GM19455 (cell line): ENCODE measurements at regions not wholly inside any gene's neighbourhood (a gene's known extent, or its start where the extent isn't known, plus 50 kb on each side); places are given as distances from the start of the nearest gene placed in this dataset.

Experiments used
- ATAC-seq: cut with Tn5 transposase; IDR thresholded peaks from one replicate; pipeline ENCODE4 v1.9.1; 2021; ENCODE audit not compliant: unreplicated experiment

DNA sequence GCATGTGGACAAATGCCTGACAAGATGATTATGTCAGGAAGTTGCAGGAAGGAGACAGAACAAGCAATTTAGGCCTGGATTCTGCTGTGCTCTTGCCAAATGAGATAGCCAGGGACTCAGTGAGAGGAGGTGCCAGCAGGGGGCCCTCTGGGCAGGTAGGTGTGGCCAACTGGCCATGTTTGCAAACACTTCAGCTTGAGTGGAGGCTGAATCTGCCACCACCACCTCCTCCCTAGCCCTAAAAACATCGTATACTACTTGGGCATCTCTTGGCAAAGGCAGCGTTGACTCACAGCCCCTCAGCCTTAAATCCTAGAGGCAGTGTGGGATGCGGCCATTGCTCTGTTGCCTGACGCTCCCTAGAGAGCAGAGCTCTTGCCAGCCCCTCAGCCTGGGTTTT lies 95.1 kb upstream of the PLET1 start:
- ATAC-seq: no peak

DNA sequence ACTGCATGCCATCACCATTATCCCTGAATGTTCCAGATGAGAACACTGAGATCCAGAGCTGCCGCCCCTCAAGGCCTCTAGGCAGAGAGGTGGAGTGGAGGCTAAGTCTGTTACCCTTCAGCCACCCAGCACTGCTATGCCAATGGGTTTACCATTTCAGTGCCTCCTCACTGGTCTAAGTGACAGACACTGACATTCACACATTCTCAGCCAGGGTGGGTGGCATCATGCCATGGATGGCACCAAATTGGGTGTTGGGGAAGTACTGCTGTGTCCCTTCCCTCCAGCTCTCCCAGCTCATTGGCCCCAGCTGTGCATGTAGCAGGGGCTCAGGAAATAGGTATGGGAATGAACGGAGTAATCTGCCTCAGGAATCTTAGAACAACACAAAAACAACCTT lies 96.8 kb upstream of the PLET1 start:
- ATAC-seq: no peak

DNA sequence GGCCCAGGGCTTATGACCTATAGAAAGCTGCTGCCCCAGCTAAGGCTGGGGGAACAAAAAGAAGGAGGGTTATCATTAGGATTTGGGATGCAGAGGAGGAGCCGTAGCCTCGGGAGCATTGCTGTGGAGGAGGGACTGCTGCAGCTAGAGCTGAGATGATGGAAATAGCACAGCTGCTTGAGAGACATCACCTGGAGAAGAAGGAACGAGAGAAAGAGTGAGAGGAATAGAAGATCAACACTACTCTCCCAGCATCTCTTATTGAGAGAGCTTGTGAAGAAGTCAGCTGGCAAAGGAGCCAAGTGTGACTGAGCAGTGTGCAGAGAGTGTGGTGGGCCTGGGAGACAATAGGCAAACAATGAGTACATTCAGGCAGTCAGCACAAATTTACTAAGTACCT lies 100.7 kb upstream of the PLET1 start:
- ATAC-seq: no peak

DNA sequence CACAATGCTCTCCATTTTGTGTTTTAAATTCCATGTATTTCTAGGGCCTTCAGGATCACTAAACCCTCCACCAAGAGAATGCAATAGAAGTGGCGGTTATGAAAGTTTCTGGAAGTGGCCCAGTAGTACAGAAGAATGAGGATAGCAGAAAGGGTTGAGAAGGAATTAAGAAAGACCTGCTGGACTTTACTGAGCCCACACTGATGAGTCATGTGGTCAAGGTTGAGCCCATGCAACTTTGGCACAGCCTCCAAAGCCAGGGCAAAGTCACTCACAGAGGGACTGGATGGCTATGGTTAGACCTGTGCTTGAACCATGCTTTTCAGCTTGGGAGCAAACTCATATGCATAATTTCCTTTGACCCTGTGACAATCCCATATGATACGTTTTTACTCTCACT lies 102.9 kb upstream of the PLET1 start:
- no peak for ATAC-seq

DNA sequence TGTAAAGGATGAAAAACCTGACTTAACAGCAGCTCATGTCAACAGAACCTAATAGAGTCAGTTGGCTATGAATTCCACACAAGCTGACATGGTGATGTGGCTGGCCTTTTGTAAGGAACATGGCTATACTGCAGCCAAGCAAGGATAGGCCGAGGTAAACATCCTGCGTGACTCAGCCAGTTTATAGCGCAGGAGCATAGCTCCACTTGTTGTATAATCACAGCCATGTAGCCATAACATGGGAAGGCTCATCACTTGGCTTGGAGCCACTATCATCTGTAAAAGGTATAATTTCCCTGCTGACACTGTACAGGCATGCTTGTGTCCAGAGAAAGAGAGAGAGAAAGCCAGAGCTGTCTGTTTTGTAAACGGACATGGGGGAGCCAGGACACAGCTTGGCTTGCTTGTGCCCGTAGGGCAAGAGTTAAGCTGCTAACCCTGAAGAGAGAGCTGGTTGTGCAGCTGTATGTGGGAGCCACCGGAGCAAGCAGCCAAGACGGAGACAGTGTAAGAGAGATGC lies 104.4 kb upstream of the PLET1 start:
- ATAC-seq: no peak

DNA sequence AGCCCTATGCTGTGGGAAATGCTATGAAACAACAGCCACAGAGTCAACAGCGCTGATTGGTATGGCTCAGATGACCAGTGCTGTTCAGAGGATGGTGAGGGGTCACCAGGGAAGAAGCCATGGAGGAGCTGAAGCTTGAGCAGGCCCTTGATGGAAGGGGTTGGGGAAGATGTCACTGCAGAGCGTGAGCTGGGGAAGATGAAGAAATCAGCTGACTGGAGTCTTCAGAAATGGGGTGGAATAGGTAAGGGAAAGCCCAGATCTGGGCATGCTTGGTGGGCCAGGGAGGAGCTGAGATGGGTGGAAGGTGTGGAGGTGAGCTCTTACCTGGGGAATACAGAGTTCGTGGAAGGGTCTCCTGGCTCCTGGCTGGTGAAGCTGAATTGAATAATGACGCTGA lies 105.4 kb upstream of the PLET1 start:
- no peak for ATAC-seq

DNA sequence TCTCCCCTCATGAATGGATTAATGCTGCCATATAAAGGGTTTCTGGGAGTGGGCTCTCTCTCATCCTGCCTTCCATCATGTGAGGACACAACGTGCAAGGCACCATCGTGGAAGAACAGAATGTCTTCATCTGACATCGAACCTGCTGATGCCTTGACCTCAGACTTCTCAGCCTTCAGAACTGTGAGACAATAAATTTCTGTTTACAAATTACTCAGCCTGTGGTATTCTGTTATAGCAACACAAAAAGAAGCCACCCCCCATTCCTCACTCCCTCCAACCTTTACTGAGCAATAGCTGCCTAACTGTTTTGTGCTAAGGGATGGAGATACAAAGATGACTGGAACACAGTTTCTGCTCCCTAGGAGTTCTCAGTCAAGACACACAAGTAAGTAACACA lies 106.1 kb upstream of the PLET1 start:
- ATAC-seq: no peak

DNA sequence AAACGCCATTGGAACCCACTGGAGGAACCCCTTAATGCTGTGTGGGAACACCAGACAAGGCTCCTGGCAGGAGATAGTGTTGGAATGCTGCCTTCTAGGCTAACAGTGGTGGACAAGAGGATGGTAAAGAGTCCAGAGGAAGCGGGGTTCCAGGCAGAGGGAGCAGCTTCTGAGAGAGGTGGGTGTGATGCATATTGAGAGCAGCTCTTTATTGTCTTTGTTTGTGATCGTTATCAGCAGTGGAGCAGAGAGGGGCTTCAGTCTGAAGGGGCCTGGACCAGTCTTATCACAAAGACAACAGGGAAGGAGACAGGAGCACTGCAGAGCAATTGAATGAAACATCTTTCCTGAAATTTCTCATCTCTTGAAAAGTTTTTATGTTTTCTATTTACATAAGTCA lies 106.8 kb upstream of the PLET1 start:
- ATAC-seq: no peak

DNA sequence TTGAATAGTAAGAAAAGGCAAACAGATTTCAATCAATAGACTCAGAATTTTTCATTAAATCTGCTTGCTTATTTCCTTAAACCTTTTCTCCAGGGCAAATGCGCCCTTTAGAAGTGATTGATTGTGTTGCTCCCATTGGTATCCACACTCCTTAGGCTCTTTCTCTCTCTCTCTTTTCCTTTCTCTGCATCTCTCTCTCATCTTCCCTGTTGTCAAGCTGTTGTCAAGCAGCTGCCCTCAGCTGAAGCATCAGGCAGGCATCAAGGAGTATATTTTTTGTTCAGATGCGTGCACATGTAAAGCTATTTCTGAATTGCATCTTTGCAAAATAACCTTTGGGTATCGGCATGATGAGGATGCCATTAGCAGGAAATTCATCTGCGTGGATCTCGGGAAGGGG lies 107.2 kb upstream of the PLET1 start:
- ATAC-seq: no peak

DNA sequence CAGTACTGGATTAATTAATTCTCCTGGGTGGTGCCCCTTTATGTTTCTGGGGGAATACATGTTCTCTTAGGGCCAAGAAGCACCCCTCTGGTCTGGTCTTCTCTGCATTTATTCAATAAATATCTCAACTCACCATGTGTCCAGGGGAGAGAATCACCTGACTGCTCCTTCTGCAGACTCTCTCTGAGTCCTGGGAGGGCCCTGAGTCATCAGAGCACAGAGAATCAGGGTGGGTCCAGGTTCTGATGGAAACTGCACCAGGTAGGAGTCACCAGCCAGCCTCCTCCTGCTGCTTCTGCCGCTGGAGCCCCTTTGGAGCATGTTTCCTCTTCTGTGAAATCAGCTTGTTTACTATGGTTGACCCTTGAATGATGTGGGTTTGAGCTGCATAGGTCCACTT lies 107.7 kb upstream of the PLET1 start:
- no peak for ATAC-seq

DNA sequence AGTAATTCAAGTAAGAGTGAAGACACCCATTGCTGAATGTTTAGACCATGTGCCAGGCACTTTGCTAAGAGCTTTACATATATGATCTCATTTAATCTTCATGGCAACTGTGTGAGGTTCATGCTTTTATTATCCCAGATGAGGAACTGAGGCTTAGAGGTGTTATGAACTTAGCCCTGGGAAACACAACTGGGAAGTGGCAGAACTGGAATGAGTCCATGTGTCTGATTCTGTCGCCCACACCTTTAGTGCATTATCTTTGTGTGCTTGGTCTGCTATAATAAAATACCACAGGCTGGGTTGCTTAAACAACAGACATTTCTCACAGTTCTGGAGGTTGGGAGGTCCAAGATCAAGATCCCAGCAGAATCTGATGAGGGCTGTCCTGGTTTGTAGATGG lies 108.7 kb upstream of the PLET1 start:
- no peak for ATAC-seq

DNA sequence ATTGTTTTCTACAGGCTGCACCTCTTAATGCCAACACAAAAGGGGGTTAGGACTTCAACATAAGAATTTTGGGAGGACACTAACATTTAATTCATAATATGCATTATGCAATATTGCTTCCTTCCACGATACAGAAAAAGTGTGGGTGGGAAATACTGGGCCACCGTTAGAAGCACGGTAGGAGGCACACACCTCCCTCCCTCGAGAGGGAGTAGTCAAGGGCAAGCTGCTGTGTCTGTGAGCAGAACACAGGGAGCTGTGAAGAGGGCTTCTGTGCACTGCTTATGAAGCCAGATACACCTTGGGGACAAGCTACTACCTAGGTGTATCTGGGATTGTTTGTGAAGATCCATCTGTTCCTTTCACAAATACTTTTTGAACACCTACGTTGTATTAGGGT lies 109.3 kb upstream of the PLET1 start:
- ATAC-seq: no peak

DNA sequence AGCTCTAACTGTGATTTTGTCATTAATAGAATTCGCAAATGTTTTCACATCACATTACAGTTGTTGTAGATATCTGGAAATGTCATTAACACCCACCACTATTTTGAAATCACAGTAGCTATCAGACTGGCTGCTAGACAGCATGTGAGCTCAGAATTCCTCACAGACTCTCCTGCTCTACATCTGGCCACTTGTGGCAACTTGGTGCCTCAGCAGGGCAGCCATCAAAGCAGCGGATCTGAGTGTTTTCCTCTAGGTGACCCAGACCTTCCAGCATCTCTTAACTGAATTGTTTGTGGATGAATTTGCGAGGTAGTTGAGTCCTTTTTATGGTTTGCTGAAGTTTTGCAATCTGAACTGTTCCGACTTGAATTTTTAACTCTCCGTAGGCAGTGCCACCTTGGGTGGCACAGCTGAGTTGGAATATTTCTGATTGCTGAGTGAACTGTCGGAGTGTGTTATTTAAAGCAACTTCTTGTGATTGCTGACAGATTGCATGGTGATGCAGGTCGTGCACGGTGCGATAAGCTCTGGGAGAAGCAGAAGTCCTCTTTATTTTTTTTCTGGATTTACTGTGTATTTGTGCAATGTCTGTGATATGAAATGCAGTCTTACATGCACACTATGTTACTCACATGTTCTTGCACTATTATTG lies 114.0 kb upstream of the PLET1 start:
- ATAC-seq: no peak

DNA sequence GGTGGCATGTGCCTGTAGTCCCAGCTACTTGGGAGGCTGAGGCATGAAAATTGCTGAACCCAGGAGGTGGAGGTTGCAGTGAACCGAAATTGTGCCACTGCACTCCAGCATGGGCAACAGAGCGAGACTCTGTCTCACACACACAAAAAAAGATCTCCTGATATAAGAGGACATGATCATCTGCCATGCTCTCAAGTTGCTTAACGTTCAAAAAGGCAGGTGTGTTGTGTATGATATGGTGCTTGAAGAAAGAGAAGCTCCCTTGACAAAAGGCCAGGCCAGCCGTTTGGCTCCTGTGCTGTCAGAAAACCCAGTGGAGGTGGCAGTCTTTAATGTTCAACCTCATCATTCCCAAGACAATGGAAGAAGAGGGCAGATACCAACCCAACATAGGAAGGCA lies 117.3 kb upstream of the PLET1 start:
- ATAC-seq: no peak

DNA sequence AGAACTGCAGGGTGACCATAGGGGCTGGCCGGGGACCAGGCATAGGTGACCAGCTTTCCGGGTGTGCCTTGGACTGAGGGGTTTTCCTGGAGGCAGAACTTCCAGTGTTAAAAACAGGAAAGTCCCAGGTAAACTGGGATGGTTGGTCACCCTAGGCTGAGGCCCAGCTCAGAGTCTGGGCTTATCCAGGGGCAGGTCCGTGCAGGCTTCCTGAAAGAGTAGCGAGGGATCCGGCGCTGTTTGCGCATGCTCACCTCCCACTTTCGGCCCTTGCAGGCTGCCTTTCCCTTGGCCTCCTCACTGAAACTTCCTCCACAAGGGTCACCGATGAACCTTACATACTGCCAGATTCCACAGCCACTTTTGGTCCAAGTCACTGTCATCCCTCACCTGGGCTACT lies 119.8 kb upstream of the PLET1 start:
- ATAC-seq: no peak

DNA sequence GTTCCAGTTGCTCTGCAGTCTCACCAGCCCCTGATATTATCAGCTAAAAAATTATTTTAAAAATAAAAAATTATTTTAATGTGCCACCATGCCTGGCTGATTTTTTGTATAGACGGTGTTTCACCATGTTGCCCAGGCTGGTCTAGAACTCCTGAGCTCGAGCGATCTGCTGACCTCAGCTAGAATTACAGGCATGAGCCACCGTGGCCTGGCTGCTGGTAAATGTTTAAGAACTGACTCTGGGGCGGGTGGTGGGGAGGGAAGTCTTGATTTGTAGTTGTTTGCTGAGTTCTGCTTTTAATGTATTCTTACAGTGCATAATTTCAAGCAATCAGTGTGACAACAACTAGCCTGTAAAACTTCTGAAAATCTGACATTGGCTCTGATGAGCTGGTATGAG lies 120.9 kb upstream of the PLET1 start:
- no peak for ATAC-seq

DNA sequence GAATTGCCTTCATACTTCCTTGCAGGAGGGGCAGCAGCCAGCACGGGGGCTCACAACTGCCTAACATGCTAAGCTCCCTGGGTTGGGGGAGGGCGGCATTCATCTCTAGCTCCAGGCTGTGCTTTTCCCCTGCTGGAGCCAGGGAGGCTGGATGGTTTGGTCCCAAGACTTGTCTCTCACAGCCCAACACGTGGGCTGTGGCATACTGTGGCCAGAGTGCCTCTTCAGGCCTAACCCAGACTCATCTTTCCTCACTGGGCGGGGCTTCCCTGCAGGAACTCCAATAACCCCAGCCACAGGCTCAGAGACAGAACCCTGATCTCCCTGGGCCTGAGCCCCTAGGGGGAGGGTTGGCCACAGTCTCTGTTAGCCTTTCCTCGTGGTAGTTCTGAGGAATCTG lies 121.9 kb upstream of the PLET1 start:
- ATAC-seq: no peak

DNA sequence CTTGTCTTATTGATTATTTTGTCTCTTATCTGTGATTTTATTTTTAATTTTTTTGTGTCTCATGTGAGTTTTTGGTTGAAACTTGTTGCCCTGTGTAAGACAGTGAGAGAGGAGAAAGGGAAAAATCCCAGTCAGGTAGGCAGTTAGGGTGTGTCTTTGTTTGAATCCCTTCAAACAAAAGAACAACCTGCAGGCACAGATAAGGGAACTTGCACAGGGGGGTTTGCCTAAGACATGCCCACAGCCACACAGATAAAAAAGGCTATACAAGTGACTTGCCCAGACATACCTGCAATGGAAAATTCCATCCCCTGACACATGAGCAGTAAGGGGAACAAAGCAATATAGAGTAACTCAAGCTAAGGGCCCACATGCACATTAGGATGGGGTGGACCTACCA lies 127.8 kb upstream of the PLET1 start:
- ATAC-seq: no peak

DNA sequence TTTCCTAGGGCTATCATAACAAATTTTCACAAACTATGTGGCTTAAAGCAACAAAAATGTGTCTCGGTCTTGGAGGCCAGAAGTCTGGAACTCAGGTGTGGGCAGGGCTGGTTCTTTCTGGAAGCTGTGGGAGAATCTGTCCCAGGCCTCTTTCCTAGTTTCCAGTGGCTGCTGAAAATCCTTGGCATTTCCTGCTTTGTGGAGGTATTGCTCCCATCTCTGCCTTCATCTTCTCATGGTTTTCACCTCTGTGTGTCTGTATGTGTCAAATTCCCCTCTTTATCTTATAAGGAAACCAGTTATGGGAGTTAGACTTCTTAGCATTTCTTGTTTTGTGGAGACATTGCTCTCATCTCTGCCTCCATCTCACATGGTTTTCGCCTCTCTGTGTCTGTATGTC lies 130.4 kb upstream of the PLET1 start:
- ATAC-seq: no peak

DNA sequence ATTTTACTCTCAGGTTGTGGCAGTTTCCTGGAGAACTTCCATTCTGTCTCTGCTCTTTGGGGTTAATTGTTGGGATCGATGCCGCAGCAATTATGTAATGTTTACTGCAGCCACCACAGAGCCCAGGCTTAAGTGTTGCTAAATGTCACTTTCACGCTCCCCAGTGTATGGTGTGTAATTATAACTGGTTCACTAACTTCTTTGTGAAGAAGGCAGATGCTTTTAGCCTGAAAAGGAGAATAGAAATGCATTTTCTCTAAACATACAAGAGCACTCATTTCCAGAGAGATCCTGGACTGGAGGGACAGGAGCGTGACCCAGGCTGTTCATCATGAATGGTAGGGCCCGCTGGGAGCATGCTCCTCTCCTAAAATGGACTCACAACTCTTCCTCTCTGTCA lies 132.2 kb upstream of the PLET1 start:
- ATAC-seq: no peak

DNA sequence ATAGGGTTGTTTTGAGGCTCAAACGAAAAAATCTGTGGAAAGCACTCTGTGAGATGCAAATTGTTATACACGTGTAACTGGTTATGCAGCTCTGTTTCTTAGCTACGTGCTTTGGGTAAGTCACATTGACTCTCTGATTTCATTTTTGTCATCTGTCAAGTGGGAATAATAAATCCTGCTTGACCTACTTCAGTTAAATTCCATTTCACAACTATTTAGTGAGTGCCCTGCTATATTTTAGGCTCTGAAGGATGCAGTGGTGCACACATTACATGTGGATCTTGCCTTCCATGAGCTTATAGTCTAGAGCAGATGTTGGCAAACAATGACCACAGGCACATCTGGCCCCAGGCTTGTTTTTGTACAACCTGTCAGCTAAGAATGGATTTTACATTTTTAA lies 133.6 kb upstream of the PLET1 start:
- ATAC-seq: no peak

DNA sequence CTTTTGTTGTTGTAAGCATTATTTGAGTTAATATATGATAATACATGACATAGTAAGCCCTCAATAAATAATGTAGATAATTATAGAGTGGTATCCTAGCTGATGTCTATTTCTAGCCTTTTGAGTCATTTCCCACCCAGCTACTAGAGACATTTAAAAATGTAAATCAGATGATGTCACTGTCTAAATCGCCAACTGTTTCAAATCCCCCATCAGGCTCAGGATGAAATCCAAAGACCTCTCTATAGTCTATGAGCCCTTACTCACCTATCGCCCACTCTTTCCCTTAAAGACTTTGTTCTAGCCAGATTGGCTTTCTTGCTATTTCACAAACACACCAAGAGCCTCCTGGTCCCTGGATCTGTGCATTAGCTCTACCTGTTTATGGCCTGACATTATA lies 135.4 kb upstream of the PLET1 start:
- ATAC-seq: no peak

DNA sequence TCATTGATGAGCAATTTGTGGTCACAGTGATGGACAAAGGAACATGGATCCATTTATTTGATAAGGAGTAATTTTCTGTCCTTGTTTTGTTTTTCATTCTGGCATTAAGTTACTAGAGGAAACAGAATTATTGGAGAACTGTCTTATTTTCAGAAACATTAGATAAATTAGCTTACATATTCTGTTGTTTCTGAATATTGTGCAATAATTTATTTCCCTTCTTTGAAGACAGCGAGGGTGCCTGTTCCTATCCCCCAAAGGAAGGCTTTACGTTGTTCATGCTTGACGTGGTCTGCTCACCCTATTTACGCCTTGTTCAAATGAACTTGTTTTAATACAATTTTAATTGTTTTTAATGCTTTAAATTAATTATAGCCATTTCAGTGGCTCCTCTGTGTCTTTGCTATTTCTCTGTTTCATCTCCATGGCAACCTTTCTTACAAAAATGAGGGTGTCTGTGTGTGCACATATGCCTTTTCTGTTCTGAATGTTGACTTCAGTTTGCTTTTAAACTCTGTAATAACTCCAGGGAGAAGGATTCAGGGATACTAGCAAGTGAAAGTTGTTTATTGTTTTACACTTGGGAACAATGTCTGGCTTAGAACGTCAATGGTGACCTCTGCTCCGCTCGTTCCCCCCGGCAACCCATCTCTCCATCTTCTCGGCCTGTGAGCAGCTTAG lies 138.3 kb upstream of the PLET1 start:
- no peak for ATAC-seq
